Esophagus squamous epithelium (tissue), 4 donors: ENCODE measurements at regions not wholly inside any gene's neighbourhood (a gene's known extent, or its start where the extent isn't known, plus 50 kb on each side); places are given as distances from the start of the nearest gene placed in this dataset.

Experiments
- CTCF ChIP-seq, 6 experiments: fragments of 450-650 bp in 4 of 6; fragments of 200-600 bp in 2 of 6; sonication (generic) in 2 of 6; IDR thresholded peaks; one replicate each; pipeline ENCODE4 v1.5.1; 2016 to 2019; ENCODE audit warnings: antibody characterized with exemption in 6 of 6, mild to moderate bottlenecking in 4 of 6, moderate library complexity in 4 of 6
- POLR2A ChIP-seq, 4 donors: fragments of 450-650 bp; IDR thresholded peaks; one replicate each; pipeline ENCODE4 v1.6.1; 2017; ENCODE audit warnings: antibody characterized with exemption in 4 of 4, mild to moderate bottlenecking in 4 of 4, moderate library complexity in 3 of 4

GRCh38 chr10:81002382-81002781 is 464.7 kb downstream of the SH2D4B start:
- TF ChIP-seq CTCF (IDR thresholded peaks at IDR 0.05), result no peak
- TF ChIP-seq POLR2A (IDR thresholded peaks at IDR 0.05), result no peak
